GM18519 (cell line): ENCODE measurements at regions not wholly inside any gene's neighbourhood (a gene's known extent, or its start where the extent isn't known, plus 50 kb on each side); places are given as distances from the start of the nearest gene placed in this dataset.
"Not testable (repeated sequence)": the region's sequence is repeated elsewhere in the genome, so short reads cannot be mapped to it uniquely, and the experiment has no call there.

Experiments
- ATAC-seq: cut with Tn5 transposase; IDR thresholded peaks from one replicate; pipeline ENCODE4 v1.9.1; 2021; ENCODE audit warnings: mild to moderate bottlenecking, moderate library complexity; ENCODE audit not compliant: unreplicated experiment, low FRiP score

- ATAC-seq: not testable (repeated sequence)
These were observed 178.2 kb upstream of the ZNG1F start for GRCh38 chr9:41367301-41367700.

- ATAC-seq: not testable (repeated sequence)
These were observed 172.7 kb upstream of the ZNG1F start for GRCh38 chr9:41361790-41362189.

GRCh38 chr9:41359116-41359515 is 170.0 kb upstream of the ZNG1F start:
- not testable (repeated sequence) for ATAC-seq

- not testable (repeated sequence) for ATAC-seq
These were observed 169.6 kb upstream of the ZNG1F start for GRCh38 chr9:41358682-41359081.

- ATAC-seq: not testable (repeated sequence)
These were observed 168.8 kb upstream of the ZNG1F start for GRCh38 chr9:41357918-41358404.

- ATAC-seq: not testable (repeated sequence)
These were observed 168.2 kb upstream of the ZNG1F start for GRCh38 chr9:41357350-41357748.

- ATAC-seq: peak; percentile 83
These were observed 167.7 kb upstream of the ZNG1F start for GRCh38 chr9:41356588-41357349.

GRCh38 chr9:41355712-41356450 is 166.8 kb upstream of the ZNG1F start:
- ATAC-seq: not testable (repeated sequence)

GRCh38 chr9:41354978-41355377 is 165.9 kb upstream of the ZNG1F start:
- not testable (repeated sequence) for ATAC-seq

GRCh38 chr9:41354060-41354934 is 165.2 kb upstream of the ZNG1F start:
- not testable (repeated sequence) for ATAC-seq

- not testable (repeated sequence) for ATAC-seq
These were observed 163.9 kb upstream of the ZNG1F start for GRCh38 chr9:41353026-41353425.

GRCh38 chr9:41352390-41352789 is 163.3 kb upstream of the ZNG1F start:
- ATAC-seq: not testable (repeated sequence)

GRCh38 chr9:41347893-41348292 is 158.8 kb upstream of the ZNG1F start:
- not testable (repeated sequence) for ATAC-seq

- ATAC-seq: not testable (repeated sequence)
These were observed 143.4 kb upstream of the ZNG1F start for GRCh38 chr9:41332562-41332961.

- not testable (repeated sequence) for ATAC-seq
These were observed 132.2 kb upstream of the ZNG1F start for GRCh38 chr9:41321277-41321676.

GRCh38 chr9:41308953-41309352 is 119.8 kb upstream of the ZNG1F start:
- not testable (repeated sequence) for ATAC-seq

- not testable (repeated sequence) for ATAC-seq
These were observed 96.6 kb upstream of the ZNG1F start for GRCh38 chr9:41285744-41286143.

- ATAC-seq: not testable (repeated sequence)
These were observed 91.5 kb upstream of the ZNG1F start for GRCh38 chr9:41280299-41281238.

GRCh38 chr9:41279437-41279836 is 90.3 kb upstream of the ZNG1F start:
- not testable (repeated sequence) for ATAC-seq
